ENCODE measurements at regions not wholly inside any gene's neighbourhood (a gene's known extent, or its start where the extent isn't known, plus 50 kb on each side); places are given as distances from the start of the nearest gene placed in this dataset.

GRCh38 chr1:228869312-228869824 is 134.1 kb downstream of the RHOU start:
- Histone ChIP-seq H3K27me3 (ENCODE audit: control insufficient read depth in 2 of 2, insufficient read depth in 2 of 2, low read length in 2 of 2) (no peaks in the 10 kb centered on the region), H3K4me3 (ENCODE audit: low read length) (no peak overlapping the region), H3K27ac (ENCODE audit: low read depth, low read length) (no peak overlapping the region), H3K4me1 (ENCODE audit: control insufficient read depth in 2 of 2, insufficient read depth in 2 of 2, low read length in 2 of 2) (peaks cover 0 to 4% of the 10 kb centered on the region in 2 donors), H3K36me3 (ENCODE audit: control insufficient read depth in 2 of 3, insufficient read depth in 3 of 3, low read length in 3 of 3) (no peaks in the 10 kb centered on the region), H3K9me3 (ENCODE audit: control insufficient read depth in 2 of 3, low read length in 3 of 3) (no peaks in the 10 kb centered on the region)
- Mint-ChIP-seq H3K36me3 (no peaks in the 10 kb centered on the region), H3K27ac (peak overlapping the region in 2 of 9 donors; percentile 11 to 43), H3K9me3 (no peaks in the 10 kb centered on the region), H3K4me1 (peaks cover 7 to 28% (median 14%) of the 10 kb centered on the region in 7 donors), H3K4me3 (no peak overlapping the region), H3K27me3 (peaks cover 0 to 15% (median 0%) of the 10 kb centered on the region in 5 donors)
- ATAC-seq (no peak), DNase-seq (no peak)
- POLR2A ChIA-PET = no interaction called here
- CTCF ChIA-PET = no interaction called here
- intact Hi-C loops (cut with micrococcal nuclease) = loop anchor here in 1 of 2 donors (10.0 kb wide), 2 partner anchors 265 to 355 kb away; no protein-coding TSS in a partner anchor

GRCh38 chr1:228870041-228870713 is 134.9 kb downstream of the RHOU start:
- intact Hi-C loops (cut with micrococcal nuclease) = no loop called here
- Mint-ChIP-seq H3K36me3 (no peaks in the 10 kb centered on the region), H3K27ac (no peak overlapping the region), H3K9me3 (no peaks in the 10 kb centered on the region), H3K4me1 (peaks cover 2 to 24% (median 10%) of the 10 kb centered on the region in 7 donors), H3K4me3 (no peak overlapping the region), H3K27me3 (peaks cover 0 to 20% (median 0%) of the 10 kb centered on the region in 5 donors)
- ChIA-PET CTCF (no interaction called here), POLR2A (interaction anchor here (0.7 kb wide), 1 partner anchor 21 kb away, joined by 3 read pairs; no protein-coding TSS in a partner anchor)
- no peaks in the 10 kb centered on the region for H3K9me3 ChIP-seq (ENCODE audit: control insufficient read depth in 2 of 3, low read length in 3 of 3)
- no peak for ATAC-seq
- no peak overlapping the region for H3K4me3 ChIP-seq (ENCODE audit: low read length)
- no peaks in the 10 kb centered on the region for H3K4me1 ChIP-seq (ENCODE audit: control insufficient read depth in 2 of 2, insufficient read depth in 2 of 2, low read length in 2 of 2)
- H3K27ac ChIP-seq (ENCODE audit: low read depth, low read length) = no peak overlapping the region
- no peaks in the 10 kb centered on the region for H3K36me3 ChIP-seq (ENCODE audit: control insufficient read depth in 2 of 3, insufficient read depth in 3 of 3, low read length in 3 of 3)
- no peaks in the 10 kb centered on the region for H3K27me3 ChIP-seq (ENCODE audit: control insufficient read depth in 2 of 2, insufficient read depth in 2 of 2, low read length in 2 of 2)
- DNase-seq = no peak

- Mint-ChIP-seq H3K9me3 (no peaks in the 10 kb centered on the region), H3K4me3 (no peak overlapping the region), H3K36me3 (no peaks in the 10 kb centered on the region), H3K4me1 (peaks cover 0 to 15% (median 5%) of the 10 kb centered on the region in 7 donors), H3K27ac (no peak overlapping the region), H3K27me3 (peaks cover 0 to 20% (median 0%) of the 10 kb centered on the region in 5 donors)
- H3K4me1 ChIP-seq (ENCODE audit: control insufficient read depth in 2 of 2, insufficient read depth in 2 of 2, low read length in 2 of 2) = no peaks in the 10 kb centered on the region
- no peak overlapping the region for H3K27ac ChIP-seq (ENCODE audit: low read depth, low read length)
- ATAC-seq (no peak), DNase-seq (no peak)
- H3K4me3 ChIP-seq (ENCODE audit: low read length) = no peak overlapping the region
- H3K27me3 ChIP-seq (ENCODE audit: control insufficient read depth in 2 of 2, insufficient read depth in 2 of 2, low read length in 2 of 2) = no peaks in the 10 kb centered on the region
- ChIA-PET CTCF (no interaction called here), POLR2A (no interaction called here)
- H3K9me3 ChIP-seq (ENCODE audit: control insufficient read depth in 2 of 3, low read length in 3 of 3) = no peaks in the 10 kb centered on the region
- intact Hi-C loops (cut with micrococcal nuclease) = no loop called here
- no peaks in the 10 kb centered on the region for H3K36me3 ChIP-seq (ENCODE audit: control insufficient read depth in 2 of 3, insufficient read depth in 3 of 3, low read length in 3 of 3)
These were observed 136.2 kb downstream of the RHOU start for GRCh38 chr1:228871314-228872061.

- ATAC-seq = no peak
- POLR2A ChIA-PET = no interaction called here
These were observed 136.8 kb downstream of the RHOU start for GRCh38 chr1:228872080-228872479.

GRCh38 chr1:228873709-228874108 is 138.4 kb downstream of the RHOU start:
- CTCF ChIA-PET = no interaction called here
- Mint-ChIP-seq H3K4me1 (no peaks in the 10 kb centered on the region), H3K9me3 (no peaks in the 10 kb centered on the region), H3K36me3 (no peaks in the 10 kb centered on the region), H3K27ac (no peak overlapping the region), H3K27me3 (peaks cover 0 to 20% (median 0%) of the 10 kb centered on the region in 5 donors), H3K4me3 (no peak overlapping the region)
- Histone ChIP-seq H3K4me1 (ENCODE audit: control insufficient read depth in 2 of 2, insufficient read depth in 2 of 2, low read length in 2 of 2) (no peaks in the 10 kb centered on the region), H3K27me3 (ENCODE audit: control insufficient read depth in 2 of 2, insufficient read depth in 2 of 2, low read length in 2 of 2) (no peaks in the 10 kb centered on the region), H3K4me3 (ENCODE audit: low read length) (no peak overlapping the region), H3K27ac (ENCODE audit: low read depth, low read length) (no peak overlapping the region), H3K36me3 (ENCODE audit: control insufficient read depth in 2 of 3, insufficient read depth in 3 of 3, low read length in 3 of 3) (no peaks in the 10 kb centered on the region), H3K9me3 (ENCODE audit: control insufficient read depth in 2 of 3, low read length in 3 of 3) (no peaks in the 10 kb centered on the region)
- DNase-seq (no peak), ATAC-seq (no peak)
- intact Hi-C loops (cut with micrococcal nuclease) = no loop called here
- POLR2A ChIA-PET = no interaction called here

More at GRCh38 chr1:228872080-228872479, 136.8 kb downstream of the RHOU start:
- CTCF ChIA-PET = interaction anchor here (0.6 kb wide), 1 partner anchor 258 kb away, joined by 3 read pairs; no protein-coding TSS in a partner anchor
- H3K36me3 ChIP-seq (ENCODE audit: control insufficient read depth in 2 of 3, insufficient read depth in 3 of 3, low read length in 3 of 3) = no peaks in the 10 kb centered on the region
- Mint-ChIP-seq H3K36me3 (no peaks in the 10 kb centered on the region), H3K27me3 (peaks cover 0 to 20% (median 0%) of the 10 kb centered on the region in 5 donors), H3K4me1 (peaks cover 0 to 9% (median 4%) of the 10 kb centered on the region in 7 donors), H3K9me3 (no peaks in the 10 kb centered on the region), H3K4me3 (no peak overlapping the region), H3K27ac (no peak overlapping the region)
- no peaks in the 10 kb centered on the region for H3K9me3 ChIP-seq (ENCODE audit: control insufficient read depth in 2 of 3, low read length in 3 of 3)
- DNase-seq = no peak
- intact Hi-C loops (cut with micrococcal nuclease) = no loop called here
- no peak overlapping the region for H3K4me3 ChIP-seq (ENCODE audit: low read length)
- H3K27ac ChIP-seq (ENCODE audit: low read depth, low read length) = no peak overlapping the region
- H3K4me1 ChIP-seq (ENCODE audit: control insufficient read depth in 2 of 2, insufficient read depth in 2 of 2, low read length in 2 of 2) = no peaks in the 10 kb centered on the region
- H3K27me3 ChIP-seq (ENCODE audit: control insufficient read depth in 2 of 2, insufficient read depth in 2 of 2, low read length in 2 of 2) = no peaks in the 10 kb centered on the region

GRCh38 chr1:228875741-228876140 is 140.5 kb downstream of the RHOU start:
- H3K9me3 ChIP-seq (ENCODE audit: control insufficient read depth in 2 of 3, low read length in 3 of 3) = no peaks in the 10 kb centered on the region
- H3K27ac Mint-ChIP-seq = no peak overlapping the region
- peaks cover 0 to 17% (median 0%) of the 10 kb centered on the region in 5 donors for H3K27me3 Mint-ChIP-seq
- no peak overlapping the region for H3K4me3 ChIP-seq (ENCODE audit: low read length)
- no peaks in the 10 kb centered on the region for H3K36me3 ChIP-seq (ENCODE audit: control insufficient read depth in 2 of 3, insufficient read depth in 3 of 3, low read length in 3 of 3)
- ATAC-seq = no peak
- DNase-seq = no peak
- H3K9me3 Mint-ChIP-seq = peaks cover 0 to 5% (median 1%) of the 10 kb centered on the region in 11 donors
- ChIA-PET CTCF (no interaction called here), POLR2A (interaction anchor here (0.8 kb wide), 1 partner anchor 28 kb away, joined by 3 read pairs; no protein-coding TSS in a partner anchor)
- intact Hi-C loops (cut with micrococcal nuclease) = no loop called here
- no peaks in the 10 kb centered on the region for H3K36me3 Mint-ChIP-seq
- H3K4me1 Mint-ChIP-seq = no peaks in the 10 kb centered on the region
- H3K27me3 ChIP-seq (ENCODE audit: control insufficient read depth in 2 of 2, insufficient read depth in 2 of 2, low read length in 2 of 2) = no peaks in the 10 kb centered on the region
- H3K27ac ChIP-seq (ENCODE audit: low read depth, low read length) = no peak overlapping the region
- no peak overlapping the region for H3K4me3 Mint-ChIP-seq
- H3K4me1 ChIP-seq (ENCODE audit: control insufficient read depth in 2 of 2, insufficient read depth in 2 of 2, low read length in 2 of 2) = no peaks in the 10 kb centered on the region

All from naive thymus-derived CD4-positive, alpha-beta T cell (primary cell).